Nephron (organoid): ENCODE measurements at regions not wholly inside any gene's neighbourhood (a gene's known extent, or its start where the extent isn't known, plus 50 kb on each side); places are given as distances from the start of the nearest gene placed in this dataset.

Source experiments
- H3K27ac Mint-ChIP-seq, 3 experiments: 2 replicates each; pipeline ENCODE4 v1.8.0; 2020; ENCODE audit warnings: mixed read lengths in 3 of 3, mild to moderate bottlenecking in 2 of 3, moderate library complexity in 1 of 3
- H3K27me3 Mint-ChIP-seq: 2 replicates; pipeline ENCODE4 v1.8.0; 2021; ENCODE audit warnings: low read depth, mild to moderate bottlenecking, moderate library complexity, mixed read lengths
- H3K36me3 Mint-ChIP-seq: 2 replicates; pipeline ENCODE4 v1.8.0; 2020; ENCODE audit warnings: low read depth, mixed read lengths
- H3K4me1 Mint-ChIP-seq: 2 replicates; pipeline ENCODE4 v1.8.0; 2020; ENCODE audit warnings: mixed read lengths
- H3K4me3 Mint-ChIP-seq, 3 experiments: 2 replicates each; pipeline ENCODE4 v1.8.0; 2020; ENCODE audit warnings: mild to moderate bottlenecking in 3 of 3, mixed read lengths in 3 of 3, moderate library complexity in 2 of 3
- H3K9me3 Mint-ChIP-seq: 2 replicates; pipeline ENCODE4 v1.8.0; 2020; ENCODE audit warnings: mixed read lengths
- TF ChIP-seq, protein P1 (sequence below), 3 experiments: fragments of 200-600 bp; sonication (generic); IDR thresholded peaks; one replicate each; pipeline ENCODE4 v1.5.0; 2021; ENCODE audit warnings: antibody characterized with exemption in 3 of 3; ENCODE audit not compliant: unreplicated experiment in 3 of 3

DNA sequence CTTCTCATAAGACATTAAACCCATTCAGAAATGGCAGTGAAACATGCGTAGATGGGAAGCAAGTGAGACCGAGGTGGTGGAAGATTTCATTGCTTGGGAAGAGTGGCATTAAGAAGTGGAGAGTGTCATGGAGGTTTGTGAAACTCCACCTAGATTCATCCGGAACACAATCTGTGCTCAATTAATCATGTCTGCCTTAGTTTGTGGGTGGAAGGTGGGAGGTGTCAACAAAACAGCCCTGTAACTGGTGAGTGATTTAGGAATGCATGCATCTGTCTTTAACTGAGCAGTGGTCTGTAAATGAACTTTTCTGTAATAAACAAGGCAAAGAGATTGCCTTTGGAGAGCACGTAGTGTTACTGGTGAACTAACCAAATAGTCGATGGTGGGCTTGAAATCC, 113.7 kb downstream of the WNT5A start:
- TF ChIP-seq, protein P1, sequence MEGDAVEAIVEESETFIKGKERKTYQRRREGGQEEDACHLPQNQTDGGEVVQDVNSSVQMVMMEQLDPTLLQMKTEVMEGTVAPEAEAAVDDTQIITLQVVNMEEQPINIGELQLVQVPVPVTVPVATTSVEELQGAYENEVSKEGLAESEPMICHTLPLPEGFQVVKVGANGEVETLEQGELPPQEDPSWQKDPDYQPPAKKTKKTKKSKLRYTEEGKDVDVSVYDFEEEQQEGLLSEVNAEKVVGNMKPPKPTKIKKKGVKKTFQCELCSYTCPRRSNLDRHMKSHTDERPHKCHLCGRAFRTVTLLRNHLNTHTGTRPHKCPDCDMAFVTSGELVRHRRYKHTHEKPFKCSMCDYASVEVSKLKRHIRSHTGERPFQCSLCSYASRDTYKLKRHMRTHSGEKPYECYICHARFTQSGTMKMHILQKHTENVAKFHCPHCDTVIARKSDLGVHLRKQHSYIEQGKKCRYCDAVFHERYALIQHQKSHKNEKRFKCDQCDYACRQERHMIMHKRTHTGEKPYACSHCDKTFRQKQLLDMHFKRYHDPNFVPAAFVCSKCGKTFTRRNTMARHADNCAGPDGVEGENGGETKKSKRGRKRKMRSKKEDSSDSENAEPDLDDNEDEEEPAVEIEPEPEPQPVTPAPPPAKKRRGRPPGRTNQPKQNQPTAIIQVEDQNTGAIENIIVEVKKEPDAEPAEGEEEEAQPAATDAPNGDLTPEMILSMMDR (IDR thresholded peaks at IDR 0.05; ENCODE audit: unreplicated experiment in 3 of 3), result no peak
- Mint-ChIP-seq H3K36me3 (no peaks in the 10 kb centered on the region), H3K4me1 (peaks cover 22% of the 10 kb centered on the region), H3K27ac (no peak overlapping the region), H3K4me3 (no peak overlapping the region), H3K9me3 (peaks cover 2% of the 10 kb centered on the region), H3K27me3 (peaks cover 4% of the 10 kb centered on the region)

DNA sequence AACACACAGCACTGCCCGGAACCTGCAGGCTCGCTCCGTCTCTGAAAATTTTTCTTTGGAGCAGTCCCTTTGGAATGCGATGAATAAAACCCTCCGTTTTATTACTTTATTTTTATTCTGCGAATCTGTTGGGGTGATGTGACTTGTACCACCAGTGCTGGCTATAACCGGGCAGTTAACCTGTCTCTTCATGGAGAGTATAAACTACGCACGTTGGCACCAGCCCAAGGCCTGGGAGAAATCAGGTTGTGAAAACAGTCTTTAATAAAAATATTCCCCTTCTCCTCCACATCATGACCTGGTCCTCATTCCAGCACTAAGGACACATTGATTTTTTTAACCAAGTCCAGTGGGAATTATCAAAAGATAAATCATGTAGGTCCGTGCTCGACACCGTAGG, 116.8 kb downstream of the WNT5A start:
- peaks cover 2% of the 10 kb centered on the region for H3K9me3 Mint-ChIP-seq
- no peak overlapping the region for H3K4me3 Mint-ChIP-seq
- no peak overlapping the region for H3K27ac Mint-ChIP-seq
- no peaks in the 10 kb centered on the region for H3K36me3 Mint-ChIP-seq
- H3K27me3 Mint-ChIP-seq, result peaks cover 12% of the 10 kb centered on the region
- TF ChIP-seq, protein P1 (IDR thresholded peaks at IDR 0.05; ENCODE audit: unreplicated experiment in 3 of 3), result no peak
- H3K4me1 Mint-ChIP-seq, result peaks cover 28% of the 10 kb centered on the region

DNA sequence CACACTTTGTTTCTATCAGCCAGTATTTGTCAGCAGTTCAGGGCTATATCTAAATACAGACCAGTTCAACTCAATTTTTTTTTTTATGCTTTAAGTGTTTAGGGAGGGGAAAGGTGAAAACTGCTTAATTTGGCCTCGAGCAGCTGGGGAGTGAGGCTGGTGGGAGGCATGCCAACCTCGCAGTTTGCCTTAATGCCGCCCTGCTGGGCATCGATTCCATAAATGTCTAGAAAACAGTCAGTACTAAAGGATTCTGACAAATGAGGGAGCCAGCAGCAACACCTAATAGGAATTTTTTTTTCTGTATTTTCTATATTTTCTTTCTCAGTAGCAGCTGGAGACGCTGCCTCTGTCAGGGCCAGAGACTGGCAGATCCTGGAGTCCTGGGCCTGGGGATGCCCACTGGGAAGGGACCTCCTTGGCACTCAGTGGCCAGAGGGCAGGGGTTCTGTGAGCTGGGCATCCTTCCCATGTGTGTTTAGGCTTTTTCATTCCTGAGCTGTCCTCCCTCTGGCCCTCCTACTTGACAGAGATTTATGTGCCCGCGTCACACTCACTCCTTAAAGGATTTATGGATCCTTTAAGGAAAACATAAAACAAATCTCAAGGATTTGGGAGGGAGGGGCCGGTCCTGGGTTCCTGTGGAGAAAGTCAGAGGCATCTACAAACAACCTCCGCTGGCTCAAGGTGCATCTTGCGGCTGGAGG, 117.8 kb downstream of the WNT5A start:
- peaks cover 28% of the 10 kb centered on the region for H3K4me1 Mint-ChIP-seq

DNA sequence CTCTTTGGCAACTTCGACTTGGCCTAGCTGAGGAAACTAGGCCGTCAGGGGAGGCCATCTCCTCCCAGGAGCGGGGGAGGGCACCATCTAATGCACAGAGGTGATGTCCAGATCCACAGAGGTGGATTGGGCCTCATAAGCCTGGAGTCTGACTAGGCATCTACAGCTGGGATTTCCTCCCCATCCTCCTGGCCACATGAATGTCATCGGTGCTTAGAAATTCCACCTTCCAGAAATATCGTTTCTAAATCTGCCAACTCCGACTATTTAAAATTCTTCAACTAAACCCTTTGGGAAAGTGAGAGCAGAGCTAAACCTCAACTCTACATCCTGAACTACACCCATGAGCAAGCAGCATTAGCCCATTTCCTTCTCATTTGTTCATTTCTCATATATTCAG, 118.7 kb downstream of the WNT5A start:
- H3K27me3 Mint-ChIP-seq, result peaks cover 10% of the 10 kb centered on the region

More for the DNA sequence above, 117.8 kb downstream of the WNT5A start:
- Mint-ChIP-seq H3K36me3 (no peaks in the 10 kb centered on the region), H3K9me3 (peaks cover 2% of the 10 kb centered on the region), H3K27ac (peak overlapping the region in 1 of 3 experiments; percentile 73), H3K27me3 (peaks cover 12% of the 10 kb centered on the region), H3K4me3 (no peak overlapping the region)
- TF ChIP-seq, protein P1 (IDR thresholded peaks at IDR 0.05; ENCODE audit: unreplicated experiment in 3 of 3), result no peak

DNA sequence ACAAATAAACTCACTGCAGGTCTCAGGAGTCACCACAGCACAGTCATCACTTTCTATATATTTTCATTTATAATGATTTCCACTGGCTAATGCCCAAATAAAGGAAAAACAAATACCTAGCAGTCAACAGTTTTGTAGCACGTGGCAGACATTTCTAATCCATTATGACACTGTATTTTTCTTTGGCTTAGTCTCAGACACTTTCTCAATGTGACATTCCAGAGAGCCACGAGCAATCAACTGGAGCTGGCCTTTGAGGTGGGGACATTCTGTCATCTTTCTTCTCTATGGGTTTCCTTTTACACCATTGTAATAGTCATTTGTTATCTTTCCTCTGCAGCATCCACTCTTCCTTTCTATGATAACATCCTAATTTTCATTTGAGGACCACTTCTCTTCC, 119.7 kb downstream of the WNT5A start:
- no peak overlapping the region for H3K27ac Mint-ChIP-seq
- H3K27me3 Mint-ChIP-seq, result peaks cover 8% of the 10 kb centered on the region
- H3K9me3 Mint-ChIP-seq, result peaks cover 2% of the 10 kb centered on the region
- no peaks in the 10 kb centered on the region for H3K36me3 Mint-ChIP-seq
- H3K4me1 Mint-ChIP-seq, result peaks cover 28% of the 10 kb centered on the region
- TF ChIP-seq, protein P1 (IDR thresholded peaks at IDR 0.05; ENCODE audit: unreplicated experiment in 3 of 3), result no peak
- H3K4me3 Mint-ChIP-seq, result no peak overlapping the region

More for the DNA sequence above, 118.7 kb downstream of the WNT5A start:
- Mint-ChIP-seq H3K9me3 (peaks cover 2% of the 10 kb centered on the region), H3K4me3 (no peak overlapping the region), H3K4me1 (peaks cover 28% of the 10 kb centered on the region), H3K36me3 (no peaks in the 10 kb centered on the region), H3K27ac (no peak overlapping the region)
- TF ChIP-seq, protein P1 (IDR thresholded peaks at IDR 0.05; ENCODE audit: unreplicated experiment in 3 of 3), result no peak

DNA sequence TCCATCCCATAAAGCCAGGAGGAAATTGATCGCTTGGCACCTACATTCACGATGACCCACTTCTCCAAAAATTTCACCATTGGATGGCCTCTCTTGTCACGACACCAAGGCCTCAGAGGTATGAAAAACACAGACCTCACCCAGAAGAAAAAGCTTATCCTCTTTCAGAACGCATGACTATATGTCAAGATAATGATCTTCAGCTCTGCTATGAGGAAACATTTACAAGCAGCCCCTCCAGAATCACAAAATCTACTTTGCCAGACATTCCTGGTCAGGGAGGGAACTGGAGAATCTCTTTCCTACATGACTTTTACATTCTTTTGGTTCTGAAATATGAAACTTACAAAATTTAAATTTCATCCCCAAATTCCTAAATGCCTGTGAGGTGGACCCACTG, 122.7 kb downstream of the WNT5A start:
- H3K36me3 Mint-ChIP-seq, result no peaks in the 10 kb centered on the region
- H3K4me3 Mint-ChIP-seq, result no peak overlapping the region
- H3K27ac Mint-ChIP-seq, result no peak overlapping the region
- peaks cover 8% of the 10 kb centered on the region for H3K27me3 Mint-ChIP-seq
- TF ChIP-seq, protein P1 (IDR thresholded peaks at IDR 0.05; ENCODE audit: unreplicated experiment in 3 of 3), result no peak
- H3K4me1 Mint-ChIP-seq, result peaks cover 16% of the 10 kb centered on the region
- no peaks in the 10 kb centered on the region for H3K9me3 Mint-ChIP-seq
